SK-N-SH treated with all-trans-retinoic acid at 6 μM for 48 hours (cell line): ENCODE measurements at regions not wholly inside any gene's neighbourhood (a gene's known extent, or its start where the extent isn't known, plus 50 kb on each side); places are given as distances from the start of the nearest gene placed in this dataset.

Experiments used
- ATAC-seq: fragments of 200-7000 bp; cut with Tn5 transposase; 3 replicates; pipeline ENCODE4 v1.9.1; 2020; ENCODE audit warnings: mild to moderate bottlenecking, moderate library complexity
- ARNTL ChIP-seq: fragments of 450-650 bp; formaldehyde crosslinking; IDR thresholded peaks from 2 replicates; pipeline ENCODE4 v1.5.0; 2020; ENCODE audit warnings: low read depth, mild to moderate bottlenecking, moderate library complexity, borderline replicate concordance
- BACH2 ChIP-seq: fragments of 250-450 bp; sonication (Bioruptor Pico); IDR thresholded peaks from 2 replicates; pipeline ENCODE4 v1.9.0; 2021; ENCODE audit warnings: mild to moderate bottlenecking, borderline replicate concordance
- CREB5 ChIP-seq: fragments of 250-450 bp; sonication (Bioruptor Pico); IDR thresholded peaks from 2 replicates; pipeline ENCODE4 v1.5.1; 2020; ENCODE audit warnings: low read depth, mild to moderate bottlenecking, moderate library complexity
- CSDC2 ChIP-seq: fragments of 250-450 bp; sonication (Bioruptor Pico); IDR thresholded peaks from 2 replicates; pipeline ENCODE4 v1.5.0; 2020; ENCODE audit warnings: mild to moderate bottlenecking, moderate library complexity
- CSRNP3 ChIP-seq: fragments of 250-450 bp; sonication (Bioruptor Pico); IDR thresholded peaks from 2 replicates; pipeline ENCODE4 v1.5.1; 2021; ENCODE audit warnings: mild to moderate bottlenecking, moderate library complexity
- ESRRG ChIP-seq: fragments of 250-450 bp; sonication (Bioruptor Pico); IDR thresholded peaks from 2 replicates; pipeline ENCODE4 v1.6.1; 2021; ENCODE audit warnings: mild to moderate bottlenecking
- GLIS3 ChIP-seq: fragments of 250-450 bp; sonication (Bioruptor Pico); IDR thresholded peaks from 2 replicates; pipeline ENCODE4 v1.5.0; 2020; ENCODE audit warnings: mild to moderate bottlenecking, moderate library complexity
- ISL1 ChIP-seq: fragments of 250-450 bp; sonication (Bioruptor Pico); IDR thresholded peaks from 2 replicates; pipeline ENCODE4 v2.1.2; 2022; ENCODE audit warnings: mild to moderate bottlenecking, moderate library complexity
- OSR1 ChIP-seq: fragments of 250-450 bp; sonication (Bioruptor Pico); IDR thresholded peaks from 2 replicates; pipeline ENCODE4 v1.8.0; 2022; ENCODE audit warnings: moderate library complexity, mild to moderate bottlenecking, inconsistent platforms
- PATZ1 ChIP-seq: fragments of 250-450 bp; sonication (Bioruptor Pico); IDR thresholded peaks from 2 replicates; pipeline ENCODE4 v1.8.0; 2020; ENCODE audit warnings: mild to moderate bottlenecking, moderate library complexity, borderline replicate concordance
- POU6F1 ChIP-seq: fragments of 250-450 bp; sonication (Bioruptor Pico); IDR thresholded peaks from 2 replicates; pipeline ENCODE4 v1.8.0; 2021; ENCODE audit warnings: low read depth, mild to moderate bottlenecking, moderate library complexity, borderline replicate concordance
- PPARA ChIP-seq: fragments of 250-450 bp; sonication (Bioruptor Pico); IDR thresholded peaks from 2 replicates; pipeline ENCODE4 v1.5.0; 2020; ENCODE audit warnings: mild to moderate bottlenecking, borderline replicate concordance
- RARB ChIP-seq: fragments of 250-450 bp; sonication (Bioruptor Pico); IDR thresholded peaks from 2 replicates; pipeline ENCODE4 v1.8.0; 2021; ENCODE audit warnings: mild to moderate bottlenecking, moderate library complexity
- SNAI2 ChIP-seq: fragments of 250-450 bp; sonication (Bioruptor Pico); IDR thresholded peaks from 2 replicates; pipeline ENCODE4 v1.5.0; 2020; ENCODE audit warnings: mild to moderate bottlenecking, moderate library complexity
- TCF4 ChIP-seq: fragments of 250-450 bp; sonication (Bioruptor Pico); IDR thresholded peaks from 2 replicates; pipeline ENCODE4 v1.8.0; 2021; ENCODE audit warnings: mild to moderate bottlenecking, moderate library complexity, borderline replicate concordance
- TOX ChIP-seq: fragments of 250-450 bp; sonication (Bioruptor Pico); IDR thresholded peaks from 2 replicates; pipeline ENCODE4 v1.8.0; 2021; ENCODE audit warnings: mild to moderate bottlenecking, moderate library complexity, borderline replicate concordance
- ZC3H10 ChIP-seq: fragments of 250-450 bp; sonication (Bioruptor Pico); IDR thresholded peaks from 2 replicates; pipeline ENCODE4 v1.5.1; 2021; ENCODE audit warnings: mild to moderate bottlenecking, moderate library complexity
- ZFP3 ChIP-seq: fragments of 250-450 bp; sonication (Bioruptor Pico); IDR thresholded peaks from 2 replicates; pipeline ENCODE4 v1.5.0; 2020; ENCODE audit warnings: mild to moderate bottlenecking, moderate library complexity
- ZFP30 ChIP-seq: fragments of 450-650 bp; formaldehyde crosslinking; IDR thresholded peaks from 2 replicates; pipeline ENCODE4 v1.5.0; 2022; ENCODE audit warnings: mild to moderate bottlenecking, moderate library complexity
- ZNF565 ChIP-seq: fragments of 450-650 bp; formaldehyde crosslinking; conservative IDR thresholded peaks from 2 replicates; pipeline ENCODE4 v1.5.0; 2020; ENCODE audit warnings: low read depth, mild to moderate bottlenecking, moderate library complexity
- ZNF70 ChIP-seq: fragments of 450-650 bp; formaldehyde crosslinking; IDR thresholded peaks from 2 replicates; pipeline ENCODE4 v1.5.0; 2020; ENCODE audit warnings: mild to moderate bottlenecking, moderate library complexity
- ZNF8 ChIP-seq: fragments of 450-650 bp; formaldehyde crosslinking; IDR thresholded peaks from 2 replicates; pipeline ENCODE4 v1.5.0; 2020; ENCODE audit warnings: mild to moderate bottlenecking, moderate library complexity

GRCh38 chr4:16993956-16994840 is 95.8 kb upstream of the LDB2 start:
- no peak for TF ChIP-seq SNAI2
- ATAC-seq, result no peak

GRCh38 chr4:16992566-16993225 is 94.3 kb upstream of the LDB2 start:
- no peak for TF ChIP-seq POU6F1 (CRISPR knock-in tag)
- no peak for ATAC-seq

- no peak for ATAC-seq
- TF ChIP-seq ZFP30 (CRISPR knock-in tag), result no peak
- no peak for TF ChIP-seq PATZ1 (CRISPR knock-in tag)
- TF ChIP-seq ZFP3 (CRISPR knock-in tag), result no peak
- no peak for TF ChIP-seq ZNF70 (CRISPR knock-in tag)
- TF ChIP-seq OSR1, result no peak
- TF ChIP-seq CSRNP3 (CRISPR knock-in tag), result no peak
- no peak for TF ChIP-seq GLIS3 (CRISPR knock-in tag)
- TF ChIP-seq PPARA (CRISPR knock-in tag), result no peak
- TF ChIP-seq ZNF565 (CRISPR knock-in tag), result no peak
- TF ChIP-seq CREB5 (CRISPR knock-in tag), result no peak
- TF ChIP-seq POU6F1 (CRISPR knock-in tag), result no peak
- TF ChIP-seq BACH2 (CRISPR knock-in tag), result no peak
- no peak for TF ChIP-seq ESRRG (CRISPR knock-in tag)
- TF ChIP-seq SNAI2, result no peak
Observed at GRCh38 chr4:16991450-16991849, 93.0 kb upstream of the LDB2 start.

- no peak for ATAC-seq
- no peak for TF ChIP-seq PATZ1 (CRISPR knock-in tag)
- no peak for TF ChIP-seq ZFP30 (CRISPR knock-in tag)
- TF ChIP-seq POU6F1 (CRISPR knock-in tag), result no peak
- TF ChIP-seq ESRRG (CRISPR knock-in tag), result no peak
- TF ChIP-seq ISL1 (CRISPR knock-in tag), result no peak
- no peak for TF ChIP-seq PPARA (CRISPR knock-in tag)
- TF ChIP-seq ARNTL, result no peak
- no peak for TF ChIP-seq TCF4 (CRISPR knock-in tag)
- TF ChIP-seq ZC3H10, result no peak
- no peak for TF ChIP-seq ZNF565 (CRISPR knock-in tag)
- TF ChIP-seq GLIS3 (CRISPR knock-in tag), result no peak
- no peak for TF ChIP-seq RARB (CRISPR knock-in tag)
- TF ChIP-seq ZFP3 (CRISPR knock-in tag), result no peak
- TF ChIP-seq CSDC2 (CRISPR knock-in tag), result no peak
- no peak for TF ChIP-seq ZNF8 (CRISPR knock-in tag)
- TF ChIP-seq TOX (CRISPR knock-in tag), result no peak
- no peak for TF ChIP-seq BACH2 (CRISPR knock-in tag)
Observed at GRCh38 chr4:16989371-16989770, 90.9 kb upstream of the LDB2 start.
